ENCODE measurements at regions not wholly inside any gene's neighbourhood (a gene's known extent, or its start where the extent isn't known, plus 50 kb on each side); places are given as distances from the start of the nearest gene placed in this dataset.
"Not testable (repeated sequence)": the region's sequence is repeated elsewhere in the genome, so short reads cannot be mapped to it uniquely, and the experiment has no call there.

- ATAC-seq (no peak), DNase-seq (no peak)
- ChIA-PET POLR2A (no interaction called here), CTCF (interaction anchor here (0.6 kb wide), 1 partner anchor 103 kb away, joined by 3 read pairs; no protein-coding TSS in a partner anchor)
- no peak overlapping the region for H3K27ac Mint-ChIP-seq
- no peaks in the 10 kb centered on the region for H3K27me3 Mint-ChIP-seq
- no peak overlapping the region for H3K4me3 Mint-ChIP-seq
- intact Hi-C loops (cut with DNase I, micrococcal nuclease): no loop called here
- no peaks in the 10 kb centered on the region for H3K36me3 Mint-ChIP-seq (ENCODE audit: low read depth)
- peaks cover 8% of the 10 kb centered on the region for H3K9me3 Mint-ChIP-seq (ENCODE audit: low read depth)
- H3K4me1 Mint-ChIP-seq: no peaks in the 10 kb centered on the region
Measured at GRCh38 chr5:163898873-163899272, 393.5 kb downstream of the MAT2B start.

GRCh38 chr5:163907783-163908182 is 402.4 kb downstream of the MAT2B start:
- H3K4me3 Mint-ChIP-seq; H3K36me3 Mint-ChIP-seq (ENCODE audit: low read depth); DNase-seq; H3K27ac Mint-ChIP-seq; intact Hi-C loops (cut with DNase I, micrococcal nuclease); ATAC-seq; POLR2A ChIA-PET; H3K4me1 Mint-ChIP-seq; CTCF ChIA-PET; H3K27me3 Mint-ChIP-seq; H3K9me3 Mint-ChIP-seq (ENCODE audit: low read depth): not testable (repeated sequence)

GRCh38 chr5:163908253-163908652 is 402.8 kb downstream of the MAT2B start:
- ChIA-PET CTCF (no interaction called here), POLR2A (no interaction called here)
- DNase-seq (no peak), ATAC-seq (no peak)
- no peaks in the 10 kb centered on the region for H3K9me3 Mint-ChIP-seq (ENCODE audit: low read depth)
- H3K27me3 Mint-ChIP-seq: no peaks in the 10 kb centered on the region
- no peaks in the 10 kb centered on the region for H3K4me1 Mint-ChIP-seq
- intact Hi-C loops (cut with DNase I, micrococcal nuclease): no loop called here
- no peak overlapping the region for H3K27ac Mint-ChIP-seq
- H3K4me3 Mint-ChIP-seq: no peak overlapping the region
- H3K36me3 Mint-ChIP-seq (ENCODE audit: low read depth): no peaks in the 10 kb centered on the region

GRCh38 chr5:163910226-163910625 is 404.8 kb downstream of the MAT2B start:
- no peaks in the 10 kb centered on the region for H3K9me3 Mint-ChIP-seq (ENCODE audit: low read depth)
- intact Hi-C loops (cut with DNase I, micrococcal nuclease): no loop called here
- H3K36me3 Mint-ChIP-seq (ENCODE audit: low read depth): no peaks in the 10 kb centered on the region
- ChIA-PET CTCF (interaction anchor here (0.6 kb wide), 1 partner anchor 591 kb away, joined by 5 read pairs; no protein-coding TSS in a partner anchor), POLR2A (no interaction called here)
- H3K4me1 Mint-ChIP-seq: no peaks in the 10 kb centered on the region
- DNase-seq: no peak
- H3K4me3 Mint-ChIP-seq: no peak overlapping the region
- no peak for ATAC-seq
- H3K27me3 Mint-ChIP-seq: no peaks in the 10 kb centered on the region
- no peak overlapping the region for H3K27ac Mint-ChIP-seq

GRCh38 chr5:163912046-163912445 is 406.6 kb downstream of the MAT2B start:
- ChIA-PET CTCF (no interaction called here), POLR2A (no interaction called here)
- Mint-ChIP-seq H3K9me3 (ENCODE audit: low read depth) (no peaks in the 10 kb centered on the region), H3K36me3 (ENCODE audit: low read depth) (no peaks in the 10 kb centered on the region), H3K27ac (no peak overlapping the region), H3K4me1 (no peaks in the 10 kb centered on the region), H3K4me3 (no peak overlapping the region), H3K27me3 (no peaks in the 10 kb centered on the region)
- intact Hi-C loops (cut with DNase I, micrococcal nuclease): no loop called here
- DNase-seq (no peak), ATAC-seq (no peak)

- Mint-ChIP-seq H3K27me3 (no peaks in the 10 kb centered on the region), H3K36me3 (ENCODE audit: low read depth) (no peaks in the 10 kb centered on the region), H3K4me1 (no peaks in the 10 kb centered on the region), H3K27ac (no peak overlapping the region), H3K9me3 (ENCODE audit: low read depth) (peaks cover 2% of the 10 kb centered on the region), H3K4me3 (no peak overlapping the region)
- ATAC-seq (no peak), DNase-seq (no peak)
- CTCF ChIA-PET: no interaction called here
- POLR2A ChIA-PET: no interaction called here
- intact Hi-C loops (cut with DNase I, micrococcal nuclease): no loop called here
Measured at GRCh38 chr5:163913548-163913947, 408.1 kb downstream of the MAT2B start.

- ChIA-PET POLR2A (no interaction called here), CTCF (no interaction called here)
- intact Hi-C loops (cut with DNase I, micrococcal nuclease): no loop called here
- DNase-seq (no peak), ATAC-seq (no peak)
- Mint-ChIP-seq H3K9me3 (ENCODE audit: low read depth) (peaks cover 8% of the 10 kb centered on the region), H3K4me3 (no peak overlapping the region), H3K4me1 (no peaks in the 10 kb centered on the region), H3K36me3 (ENCODE audit: low read depth) (no peaks in the 10 kb centered on the region), H3K27ac (no peak overlapping the region), H3K27me3 (no peaks in the 10 kb centered on the region)
Measured at GRCh38 chr5:163914910-163915309, 409.5 kb downstream of the MAT2B start.

GRCh38 chr5:163915481-163915961 is 410.1 kb downstream of the MAT2B start:
- CTCF ChIA-PET: no interaction called here
- intact Hi-C loops (cut with DNase I, micrococcal nuclease): no loop called here
- DNase-seq (no peak), ATAC-seq (no peak)
- no peak overlapping the region for H3K4me3 Mint-ChIP-seq
- H3K36me3 Mint-ChIP-seq (ENCODE audit: low read depth): no peaks in the 10 kb centered on the region
- no peak overlapping the region for H3K27ac Mint-ChIP-seq
- H3K4me1 Mint-ChIP-seq: no peaks in the 10 kb centered on the region
- H3K9me3 Mint-ChIP-seq (ENCODE audit: low read depth): peaks cover 8% of the 10 kb centered on the region
- POLR2A ChIA-PET: no interaction called here
- no peaks in the 10 kb centered on the region for H3K27me3 Mint-ChIP-seq

GRCh38 chr5:163916376-163916775 is 411.0 kb downstream of the MAT2B start:
- Mint-ChIP-seq H3K4me3 (no peak overlapping the region), H3K9me3 (ENCODE audit: low read depth) (peaks cover 12% of the 10 kb centered on the region), H3K27ac (no peak overlapping the region), H3K27me3 (no peaks in the 10 kb centered on the region), H3K4me1 (no peaks in the 10 kb centered on the region), H3K36me3 (ENCODE audit: low read depth) (no peaks in the 10 kb centered on the region)
- ChIA-PET CTCF (no interaction called here), POLR2A (no interaction called here)
- ATAC-seq (no peak), DNase-seq (no peak)
- intact Hi-C loops (cut with DNase I, micrococcal nuclease): no loop called here

- Mint-ChIP-seq H3K4me3 (no peak overlapping the region), H3K4me1 (no peaks in the 10 kb centered on the region), H3K36me3 (ENCODE audit: low read depth) (no peaks in the 10 kb centered on the region), H3K9me3 (ENCODE audit: low read depth) (peaks cover 12% of the 10 kb centered on the region), H3K27ac (no peak overlapping the region), H3K27me3 (no peaks in the 10 kb centered on the region)
- no peak for ATAC-seq
- CTCF ChIA-PET: no interaction called here
- no peak for DNase-seq
- POLR2A ChIA-PET: no interaction called here
- intact Hi-C loops (cut with DNase I, micrococcal nuclease): no loop called here
Measured at GRCh38 chr5:163916861-163917260, 411.4 kb downstream of the MAT2B start.

- CTCF ChIA-PET: no interaction called here
- Mint-ChIP-seq H3K4me3 (no peak overlapping the region), H3K4me1 (no peaks in the 10 kb centered on the region), H3K9me3 (ENCODE audit: low read depth) (peaks cover 12% of the 10 kb centered on the region), H3K27me3 (no peaks in the 10 kb centered on the region), H3K27ac (no peak overlapping the region), H3K36me3 (ENCODE audit: low read depth) (no peaks in the 10 kb centered on the region)
- intact Hi-C loops (cut with DNase I, micrococcal nuclease): no loop called here
- no peak for DNase-seq
- no peak for ATAC-seq
- POLR2A ChIA-PET: no interaction called here
Measured at GRCh38 chr5:163917747-163918146, 412.3 kb downstream of the MAT2B start.

GRCh38 chr5:163934990-163935389 is 429.6 kb downstream of the MAT2B start:
- H3K36me3 Mint-ChIP-seq (ENCODE audit: low read depth); H3K4me3 Mint-ChIP-seq; POLR2A ChIA-PET: not testable (repeated sequence)

GRCh38 chr5:163938595-163938994 is 433.2 kb downstream of the MAT2B start:
- H3K4me1 Mint-ChIP-seq: no peaks in the 10 kb centered on the region
- peaks cover 12% of the 10 kb centered on the region for H3K9me3 Mint-ChIP-seq (ENCODE audit: low read depth)
- CTCF ChIA-PET: no interaction called here
- H3K4me3 Mint-ChIP-seq: no peak overlapping the region
- no peaks in the 10 kb centered on the region for H3K27me3 Mint-ChIP-seq
- DNase-seq: no peak
- H3K27ac Mint-ChIP-seq: no peak overlapping the region
- intact Hi-C loops (cut with DNase I, micrococcal nuclease): no loop called here
- H3K36me3 Mint-ChIP-seq (ENCODE audit: low read depth): no peaks in the 10 kb centered on the region
- ATAC-seq: no peak
- POLR2A ChIA-PET: no interaction called here

More at GRCh38 chr5:163934990-163935389, 429.6 kb downstream of the MAT2B start:
- H3K4me1 Mint-ChIP-seq; ATAC-seq; H3K27ac Mint-ChIP-seq; CTCF ChIA-PET; DNase-seq; intact Hi-C loops (cut with DNase I, micrococcal nuclease); H3K27me3 Mint-ChIP-seq: not testable (repeated sequence)
- H3K9me3 Mint-ChIP-seq (ENCODE audit: low read depth): peaks cover 12% of the 10 kb centered on the region
